Breast epithelium (tissue), 3 donors: ENCODE measurements at regions not wholly inside any gene's neighbourhood (a gene's known extent, or its start where the extent isn't known, plus 50 kb on each side); places are given as distances from the start of the nearest gene placed in this dataset.

Source experiments
- POLR2A ChIP-seq: fragments of 450-650 bp; IDR thresholded peaks from one replicate; pipeline ENCODE4 v1.6.1; 2016; ENCODE audit warnings: antibody characterized with exemption, mild to moderate bottlenecking, moderate library complexity
- TF ChIP-seq, protein P1 (sequence below), 3 donors: fragments of 450-650 bp; IDR thresholded peaks; one replicate each; pipeline ENCODE4 v1.5.1; 2016 to 2017; ENCODE audit warnings: antibody characterized with exemption in 3 of 3, mild to moderate bottlenecking in 3 of 3, moderate library complexity in 3 of 3

DNA sequence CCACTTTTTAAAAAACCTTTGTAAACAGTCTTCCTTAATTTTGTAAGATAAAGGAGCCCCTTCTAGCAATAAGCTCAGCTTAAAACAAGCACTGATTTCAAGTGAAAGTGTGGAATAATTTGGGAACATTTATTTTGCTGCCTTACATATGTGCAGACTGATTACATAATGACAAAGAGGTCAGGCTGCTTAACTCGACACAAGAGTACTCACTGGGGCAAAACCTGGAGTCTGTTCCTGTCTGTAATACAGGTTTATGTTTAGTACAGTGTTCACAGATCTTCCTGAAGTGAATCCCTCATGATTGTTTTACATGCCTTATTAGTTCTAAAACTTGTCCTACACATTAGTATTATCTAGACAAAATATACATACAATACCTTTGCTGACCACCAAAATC is 609.8 kb downstream of the LMO7 start:
- TF ChIP-seq, protein P1, sequence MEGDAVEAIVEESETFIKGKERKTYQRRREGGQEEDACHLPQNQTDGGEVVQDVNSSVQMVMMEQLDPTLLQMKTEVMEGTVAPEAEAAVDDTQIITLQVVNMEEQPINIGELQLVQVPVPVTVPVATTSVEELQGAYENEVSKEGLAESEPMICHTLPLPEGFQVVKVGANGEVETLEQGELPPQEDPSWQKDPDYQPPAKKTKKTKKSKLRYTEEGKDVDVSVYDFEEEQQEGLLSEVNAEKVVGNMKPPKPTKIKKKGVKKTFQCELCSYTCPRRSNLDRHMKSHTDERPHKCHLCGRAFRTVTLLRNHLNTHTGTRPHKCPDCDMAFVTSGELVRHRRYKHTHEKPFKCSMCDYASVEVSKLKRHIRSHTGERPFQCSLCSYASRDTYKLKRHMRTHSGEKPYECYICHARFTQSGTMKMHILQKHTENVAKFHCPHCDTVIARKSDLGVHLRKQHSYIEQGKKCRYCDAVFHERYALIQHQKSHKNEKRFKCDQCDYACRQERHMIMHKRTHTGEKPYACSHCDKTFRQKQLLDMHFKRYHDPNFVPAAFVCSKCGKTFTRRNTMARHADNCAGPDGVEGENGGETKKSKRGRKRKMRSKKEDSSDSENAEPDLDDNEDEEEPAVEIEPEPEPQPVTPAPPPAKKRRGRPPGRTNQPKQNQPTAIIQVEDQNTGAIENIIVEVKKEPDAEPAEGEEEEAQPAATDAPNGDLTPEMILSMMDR (IDR thresholded peaks at IDR 0.05) = no peak
- no peak for TF ChIP-seq POLR2A
